Lung (tissue), 11 donors: ENCODE measurements at regions not wholly inside any gene's neighbourhood (a gene's known extent, or its start where the extent isn't known, plus 50 kb on each side); places are given as distances from the start of the nearest gene placed in this dataset.

ENCODE experiments used
- ATAC-seq: fragments of 200-7000 bp; cut with Tn5 transposase; one replicate; pipeline ENCODE4 v1.9.1; 2020; ENCODE audit warnings: moderate number of reproducible peaks; ENCODE audit not compliant: insufficient read depth, low FRiP score
- DNase-seq, 3 donors: peaks; one replicate each; pipeline ENCODE4 v3.0.0-alpha.2; 2013 to 2017
- H3K27ac ChIP-seq, 2 donors: one replicate each; pipeline ENCODE4 v1.5.1; 2013; ENCODE audit warnings: mild to moderate bottlenecking in 2 of 2, moderate library complexity in 2 of 2, control low read depth in 1 of 2, inconsistent platforms in 1 of 2, low read depth in 1 of 2, low read length in 1 of 2
- H3K27me3 ChIP-seq, 3 donors: one replicate each; pipeline ENCODE4 v1.5.1; 2013; ENCODE audit warnings: low read length in 2 of 3; ENCODE audit not compliant: control insufficient read depth in 3 of 3, insufficient read depth in 3 of 3
- H3K36me3 ChIP-seq, 4 donors: one replicate each; pipeline ENCODE4 v1.5.1; 2013; ENCODE audit warnings: low read length in 4 of 4, mild to moderate bottlenecking in 1 of 4, moderate library complexity in 1 of 4; ENCODE audit not compliant: control insufficient read depth in 4 of 4, insufficient read depth in 4 of 4
- H3K4me1 ChIP-seq, 5 donors: one replicate each; pipeline ENCODE4 v1.5.1; 2013; ENCODE audit warnings: low read length in 5 of 5, mild to moderate bottlenecking in 2 of 5, moderate library complexity in 1 of 5; ENCODE audit not compliant: control insufficient read depth in 5 of 5, insufficient read depth in 5 of 5
- H3K4me3 ChIP-seq: one replicate; pipeline ENCODE4 v1.5.1; 2013; ENCODE audit warnings: mild to moderate bottlenecking, control low read depth, moderate library complexity
- H3K9ac ChIP-seq, 2 donors: one replicate each; pipeline ENCODE4 v1.5.1; 2013; ENCODE audit warnings: low read length in 2 of 2, control low read depth in 1 of 2; ENCODE audit not compliant: insufficient read depth in 1 of 2
- H3K9me3 ChIP-seq, 4 donors: one replicate each; pipeline ENCODE4 v1.5.1; 2013; ENCODE audit warnings: low read length in 3 of 4, mild to moderate bottlenecking in 1 of 4, moderate library complexity in 1 of 4; ENCODE audit not compliant: control insufficient read depth in 4 of 4, insufficient read depth in 3 of 4
- WGBS, 2 donors: extraction: QIAGEN DNeasy Blood & Tissue Kit; methylation state at CpG; one replicate each; pipeline ENCODE4 v1.1.7; 2013; 5-methylcytosine and 5-hydroxymethylcytosine counted together
- TF ChIP-seq, protein P1 (sequence below): IDR thresholded peaks from 2 replicates; pipeline ENCODE4 v1.5.1; 2012; ENCODE audit warnings: mild to moderate bottlenecking; ENCODE audit errors: control extremely low read depth, extremely low read depth
- donor health status: control.
- donor health status: control.
- donor health status: Bipolar disorder and iron deficiency.
- donor health status: healthy.
- donor health status: DM: yes; HTN: yes; CAD: no.

DNA sequence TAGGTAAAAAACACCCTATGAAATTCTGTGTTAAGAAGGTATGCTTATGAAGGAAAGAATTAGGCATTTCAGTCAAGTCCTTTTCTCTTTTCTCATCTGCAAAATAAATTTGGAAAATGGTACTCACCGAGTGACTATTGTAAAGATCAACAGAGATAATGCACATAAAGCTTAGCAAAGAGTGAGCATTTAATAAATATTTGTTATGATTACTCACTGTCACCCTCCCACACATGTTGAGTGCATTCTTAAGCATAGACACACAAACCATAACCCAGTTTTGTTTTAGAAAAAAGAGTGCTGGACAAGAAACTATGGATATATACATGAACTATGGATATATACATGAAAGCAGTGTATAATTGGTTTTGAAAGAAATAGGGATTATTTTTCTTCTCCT is 54.7 kb upstream of the PRLR start:
- H3K4me3 ChIP-seq: no peak overlapping the region
- no peak overlapping the region for H3K9ac ChIP-seq
- H3K9me3 ChIP-seq: no peaks in the 10 kb centered on the region
- no peaks in the 10 kb centered on the region for H3K36me3 ChIP-seq
- TF ChIP-seq, protein P1, sequence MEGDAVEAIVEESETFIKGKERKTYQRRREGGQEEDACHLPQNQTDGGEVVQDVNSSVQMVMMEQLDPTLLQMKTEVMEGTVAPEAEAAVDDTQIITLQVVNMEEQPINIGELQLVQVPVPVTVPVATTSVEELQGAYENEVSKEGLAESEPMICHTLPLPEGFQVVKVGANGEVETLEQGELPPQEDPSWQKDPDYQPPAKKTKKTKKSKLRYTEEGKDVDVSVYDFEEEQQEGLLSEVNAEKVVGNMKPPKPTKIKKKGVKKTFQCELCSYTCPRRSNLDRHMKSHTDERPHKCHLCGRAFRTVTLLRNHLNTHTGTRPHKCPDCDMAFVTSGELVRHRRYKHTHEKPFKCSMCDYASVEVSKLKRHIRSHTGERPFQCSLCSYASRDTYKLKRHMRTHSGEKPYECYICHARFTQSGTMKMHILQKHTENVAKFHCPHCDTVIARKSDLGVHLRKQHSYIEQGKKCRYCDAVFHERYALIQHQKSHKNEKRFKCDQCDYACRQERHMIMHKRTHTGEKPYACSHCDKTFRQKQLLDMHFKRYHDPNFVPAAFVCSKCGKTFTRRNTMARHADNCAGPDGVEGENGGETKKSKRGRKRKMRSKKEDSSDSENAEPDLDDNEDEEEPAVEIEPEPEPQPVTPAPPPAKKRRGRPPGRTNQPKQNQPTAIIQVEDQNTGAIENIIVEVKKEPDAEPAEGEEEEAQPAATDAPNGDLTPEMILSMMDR: no peak
- 51 to 90% methylated on average over 1 of the region's 1 CpG for WGBS, 2 donors
- DNase-seq (no peak), ATAC-seq (no peak)
- H3K4me1 ChIP-seq: peaks cover 0 to 6% (median 0%) of the 10 kb centered on the region in 5 donors
- H3K27me3 ChIP-seq: no peaks in the 10 kb centered on the region
- H3K27ac ChIP-seq: no peak overlapping the region

DNA sequence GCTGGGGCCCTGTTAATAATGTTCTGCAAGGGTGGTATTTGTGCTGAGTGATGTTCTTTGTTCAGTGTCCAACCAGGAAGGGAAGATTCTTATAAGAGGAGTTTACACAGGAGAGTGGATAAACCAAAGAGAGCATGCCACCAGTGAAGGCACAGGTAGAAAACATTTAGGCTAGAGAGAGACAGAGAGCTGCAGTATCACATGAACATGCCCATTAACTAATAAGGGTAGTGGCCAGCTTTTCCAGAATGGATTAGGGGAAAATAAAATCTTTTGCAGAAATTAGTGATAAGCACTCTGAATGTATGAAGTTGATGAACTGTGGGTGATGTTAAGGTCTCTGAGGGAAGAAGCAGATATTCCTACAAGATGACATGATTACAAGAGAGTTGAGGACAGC is 54.1 kb upstream of the PRLR start:
- TF ChIP-seq, protein P1: no peak
- H3K9me3 ChIP-seq: no peaks in the 10 kb centered on the region
- no peak overlapping the region for H3K9ac ChIP-seq
- no peak overlapping the region for H3K4me3 ChIP-seq
- H3K36me3 ChIP-seq: no peaks in the 10 kb centered on the region
- H3K27ac ChIP-seq: no peak overlapping the region
- H3K4me1 ChIP-seq: peaks cover 0 to 6% (median 0%) of the 10 kb centered on the region in 5 donors
- ATAC-seq (no peak), DNase-seq (no peak)
- no peaks in the 10 kb centered on the region for H3K27me3 ChIP-seq

DNA sequence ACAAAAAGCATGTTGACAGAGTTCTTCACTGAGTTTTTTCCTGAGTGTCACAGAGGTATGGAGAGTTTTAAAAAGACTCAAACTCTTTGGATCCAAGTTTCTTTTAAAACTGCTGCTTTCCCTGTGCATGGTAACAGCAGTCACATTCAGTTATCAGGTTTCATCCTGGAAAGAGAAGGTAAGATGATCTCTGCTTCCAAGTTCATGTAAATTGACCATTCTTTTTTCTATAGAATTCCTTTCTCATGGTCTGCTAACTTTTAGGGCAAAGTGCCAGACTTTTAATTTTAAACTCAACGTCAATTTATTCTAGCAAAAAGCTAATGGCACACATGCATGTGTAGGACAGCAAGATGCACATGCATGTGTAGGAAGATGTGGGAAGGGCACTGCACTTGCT is 52.5 kb upstream of the PRLR start:
- no peak for DNase-seq
- 61 to 83% methylated on average over 1 of the region's 1 CpG for WGBS, 2 donors
- Histone ChIP-seq H3K4me3 (no peak overlapping the region), H3K9me3 (no peaks in the 10 kb centered on the region), H3K4me1 (peaks cover 0 to 6% (median 0%) of the 10 kb centered on the region in 5 donors), H3K27me3 (no peaks in the 10 kb centered on the region), H3K36me3 (no peaks in the 10 kb centered on the region), H3K9ac (no peak overlapping the region), H3K27ac (no peak overlapping the region)
- ATAC-seq: no peak
- TF ChIP-seq, protein P1: no peak

DNA sequence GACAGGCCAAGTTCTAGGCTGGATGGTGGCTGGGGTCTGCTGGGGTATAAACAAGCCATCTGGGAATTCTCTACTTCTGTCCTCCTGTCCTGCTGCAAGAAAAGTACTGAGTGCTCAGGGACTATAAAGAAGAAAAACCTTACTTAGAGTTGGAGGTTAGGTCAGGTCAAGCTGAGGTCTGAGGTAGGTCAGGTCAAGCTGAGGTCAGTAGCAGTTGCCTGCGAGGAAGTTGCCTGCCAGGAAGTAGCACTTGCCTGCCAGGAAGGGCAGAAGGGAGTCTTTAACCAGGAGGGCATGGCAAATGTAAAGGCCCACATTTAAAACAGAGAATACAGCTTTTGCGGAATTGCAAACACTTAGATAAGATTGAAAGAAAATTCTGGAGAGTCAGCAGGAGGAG is 51.3 kb upstream of the PRLR start:
- ATAC-seq: no peak
- WGBS, 2 donors: 55 to 57% methylated on average over 2 of the region's 2 CpGs
- Histone ChIP-seq H3K9me3 (peaks cover 0 to 5% (median 0%) of the 10 kb centered on the region in 4 donors), H3K4me1 (peaks cover 0 to 6% (median 0%) of the 10 kb centered on the region in 5 donors), H3K36me3 (no peaks in the 10 kb centered on the region), H3K27ac (no peak overlapping the region), H3K9ac (no peak overlapping the region), H3K4me3 (no peak overlapping the region), H3K27me3 (no peaks in the 10 kb centered on the region)
- DNase-seq: no peak
- TF ChIP-seq, protein P1: no peak
